ENCODE measurements at regions not wholly inside any gene's neighbourhood (a gene's known extent, or its start where the extent isn't known, plus 50 kb on each side); places are given as distances from the start of the nearest gene placed in this dataset.

GRCh38 chr9:102124465-102124864 is 386.0 kb upstream of the GRIN3A start:
- no peak overlapping the region for H3K27ac ChIP-seq
- no peaks in the 10 kb centered on the region for H3K27me3 ChIP-seq
- no peak overlapping the region for H3K4me3 ChIP-seq
- H3K4me1 ChIP-seq, result no peaks in the 10 kb centered on the region
- no peak for DNase-seq (ENCODE audit: low spot score in 2 of 2)
- H3K36me3 ChIP-seq, result no peaks in the 10 kb centered on the region
- no peaks in the 10 kb centered on the region for H3K9me3 ChIP-seq
- 90% methylated on average over 3 of the region's 3 CpGs for WGBS
- TF ChIP-seq, protein P1, sequence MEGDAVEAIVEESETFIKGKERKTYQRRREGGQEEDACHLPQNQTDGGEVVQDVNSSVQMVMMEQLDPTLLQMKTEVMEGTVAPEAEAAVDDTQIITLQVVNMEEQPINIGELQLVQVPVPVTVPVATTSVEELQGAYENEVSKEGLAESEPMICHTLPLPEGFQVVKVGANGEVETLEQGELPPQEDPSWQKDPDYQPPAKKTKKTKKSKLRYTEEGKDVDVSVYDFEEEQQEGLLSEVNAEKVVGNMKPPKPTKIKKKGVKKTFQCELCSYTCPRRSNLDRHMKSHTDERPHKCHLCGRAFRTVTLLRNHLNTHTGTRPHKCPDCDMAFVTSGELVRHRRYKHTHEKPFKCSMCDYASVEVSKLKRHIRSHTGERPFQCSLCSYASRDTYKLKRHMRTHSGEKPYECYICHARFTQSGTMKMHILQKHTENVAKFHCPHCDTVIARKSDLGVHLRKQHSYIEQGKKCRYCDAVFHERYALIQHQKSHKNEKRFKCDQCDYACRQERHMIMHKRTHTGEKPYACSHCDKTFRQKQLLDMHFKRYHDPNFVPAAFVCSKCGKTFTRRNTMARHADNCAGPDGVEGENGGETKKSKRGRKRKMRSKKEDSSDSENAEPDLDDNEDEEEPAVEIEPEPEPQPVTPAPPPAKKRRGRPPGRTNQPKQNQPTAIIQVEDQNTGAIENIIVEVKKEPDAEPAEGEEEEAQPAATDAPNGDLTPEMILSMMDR (IDR thresholded peaks at IDR 0.05), result no peak
- TF ChIP-seq POLR2AphosphoS5 (IDR thresholded peaks at IDR 0.05), result no peak
- TF ChIP-seq POLR2A (IDR thresholded peaks at IDR 0.05), result no peak
- TF ChIP-seq EP300 (IDR thresholded peaks at IDR 0.05), result no peak

DNA sequence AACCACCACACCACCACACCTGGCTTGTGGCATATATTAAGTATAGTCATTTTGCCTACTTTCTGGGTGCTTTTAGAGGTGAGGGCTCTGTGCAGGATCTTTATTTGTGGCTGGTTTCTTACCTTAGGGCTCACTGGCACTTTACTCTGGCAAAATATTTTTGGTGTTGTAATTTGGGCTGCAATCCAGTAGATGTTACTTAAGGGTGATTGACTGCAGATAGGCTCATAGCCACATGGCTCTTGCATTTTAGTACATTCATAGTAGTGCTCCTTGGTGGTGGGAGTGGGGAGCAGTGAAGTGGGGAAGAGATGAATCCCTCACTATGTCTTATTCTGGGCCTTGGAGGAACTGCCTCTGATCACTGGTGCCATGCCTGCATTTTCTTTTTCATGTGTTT is 376.1 kb upstream of the GRIN3A start:
- DNase-seq (ENCODE audit: low spot score in 2 of 2), result no peak
- no peaks in the 10 kb centered on the region for H3K9me3 ChIP-seq
- H3K27me3 ChIP-seq, result no peaks in the 10 kb centered on the region
- H3K4me3 ChIP-seq, result no peak overlapping the region
- TF ChIP-seq POLR2AphosphoS5 (IDR thresholded peaks at IDR 0.05) (no peak), EP300 (IDR thresholded peaks at IDR 0.05) (no peak), POLR2A (IDR thresholded peaks at IDR 0.05) (no peak)
- TF ChIP-seq, protein P1 (IDR thresholded peaks at IDR 0.05), result no peak
- H3K4me1 ChIP-seq, result no peaks in the 10 kb centered on the region
- no peak overlapping the region for H3K27ac ChIP-seq
- no peaks in the 10 kb centered on the region for H3K36me3 ChIP-seq

DNA sequence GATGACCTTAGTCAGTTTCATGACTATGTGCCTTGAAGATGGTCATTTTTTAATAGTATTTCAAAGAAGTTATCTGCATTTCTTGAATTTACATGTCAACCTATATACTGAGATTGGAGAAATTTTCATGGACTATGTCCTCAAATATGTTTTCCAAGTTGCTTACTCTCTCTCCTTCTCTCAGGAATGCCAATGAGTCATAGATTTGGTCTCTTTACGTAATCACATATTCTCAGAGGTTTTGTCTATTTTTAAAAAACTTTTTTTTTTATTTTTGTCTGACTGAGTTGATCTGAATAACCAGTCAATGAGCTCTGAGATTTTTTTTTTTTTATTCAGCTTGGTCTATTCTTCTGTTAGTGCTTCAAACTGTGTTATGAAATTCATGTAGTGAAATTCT is 374.7 kb upstream of the GRIN3A start:
- Histone ChIP-seq H3K4me1 (no peaks in the 10 kb centered on the region), H3K4me3 (no peak overlapping the region), H3K36me3 (no peaks in the 10 kb centered on the region), H3K9me3 (no peaks in the 10 kb centered on the region), H3K27me3 (no peaks in the 10 kb centered on the region), H3K27ac (no peak overlapping the region)
- no peak for DNase-seq (ENCODE audit: low spot score in 2 of 2)
- TF ChIP-seq, protein P1 (IDR thresholded peaks at IDR 0.05), result no peak
- TF ChIP-seq POLR2AphosphoS5 (IDR thresholded peaks at IDR 0.05) (no peak), EP300 (IDR thresholded peaks at IDR 0.05) (no peak), POLR2A (IDR thresholded peaks at IDR 0.05) (no peak)
- 74% methylated on average over 1 of the region's 1 CpG for WGBS

DNA sequence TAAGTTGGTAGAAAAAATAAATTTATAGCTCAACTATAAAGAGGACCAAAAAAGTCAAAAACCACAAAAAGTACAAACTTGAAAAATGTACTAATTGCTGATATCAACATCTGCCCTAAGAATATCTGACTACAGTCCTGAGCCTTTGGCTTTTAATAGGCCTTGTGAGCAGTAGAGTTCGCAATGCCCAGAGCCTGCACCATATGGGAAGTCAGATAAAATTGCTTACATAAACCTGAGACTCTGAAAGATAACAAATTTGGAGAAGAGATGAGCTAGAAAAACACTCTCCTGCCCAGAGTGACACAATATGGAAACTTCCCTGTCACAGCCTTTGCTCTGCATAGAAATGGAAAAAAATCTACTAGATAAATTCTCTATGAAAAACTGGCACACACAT is 368.0 kb upstream of the GRIN3A start:
- 85% methylated on average over 1 of the region's 1 CpG for WGBS
- Histone ChIP-seq H3K4me3 (no peak overlapping the region), H3K27me3 (no peaks in the 10 kb centered on the region), H3K4me1 (no peaks in the 10 kb centered on the region), H3K27ac (no peak overlapping the region), H3K36me3 (no peaks in the 10 kb centered on the region), H3K9me3 (no peaks in the 10 kb centered on the region)
- DNase-seq (ENCODE audit: low spot score in 2 of 2), result no peak
- TF ChIP-seq, protein P1 (IDR thresholded peaks at IDR 0.05), result no peak

GRCh38 chr9:102101723-102102122 is 363.3 kb upstream of the GRIN3A start:
- H3K9me3 ChIP-seq, result no peaks in the 10 kb centered on the region
- no peaks in the 10 kb centered on the region for H3K27me3 ChIP-seq
- TF ChIP-seq POLR2AphosphoS5 (IDR thresholded peaks at IDR 0.05), result no peak
- TF ChIP-seq, protein P1 (IDR thresholded peaks at IDR 0.05), result no peak
- no peak overlapping the region for H3K27ac ChIP-seq
- no peak for DNase-seq (ENCODE audit: low spot score in 2 of 2)
- H3K4me1 ChIP-seq, result no peaks in the 10 kb centered on the region
- no peaks in the 10 kb centered on the region for H3K36me3 ChIP-seq
- H3K4me3 ChIP-seq, result no peak overlapping the region
